ENCODE measurements at regions not wholly inside any gene's neighbourhood (a gene's known extent, or its start where the extent isn't known, plus 50 kb on each side); places are given as distances from the start of the nearest gene placed in this dataset.

GRCh38 chr19:29308977-29309590 is 96.1 kb upstream of the UQCRFS1 start:
- DNase-seq (ENCODE audit: low read depth) = no peak
- no peak for TF ChIP-seq CTCF (IDR thresholded peaks at IDR 0.05; ENCODE audit: insufficient read depth, low read depth, low read length, missing control alignments)
- no peak overlapping the region for H3K4me3 ChIP-seq (ENCODE audit: low read depth, low read length)

GRCh38 chr19:29309637-29310036 is 96.7 kb upstream of the UQCRFS1 start:
- DNase-seq (ENCODE audit: low read depth) = no peak
- H3K4me3 ChIP-seq (ENCODE audit: low read depth, low read length) = no peak overlapping the region
- no peak for TF ChIP-seq CTCF (IDR thresholded peaks at IDR 0.05; ENCODE audit: insufficient read depth, low read depth, low read length, missing control alignments)

GRCh38 chr19:29311191-29311790 is 98.3 kb upstream of the UQCRFS1 start:
- no peak for DNase-seq (ENCODE audit: low read depth)
- TF ChIP-seq CTCF (IDR thresholded peaks at IDR 0.05; ENCODE audit: insufficient read depth, low read depth, low read length, missing control alignments) = no peak
- no peak overlapping the region for H3K4me3 ChIP-seq (ENCODE audit: low read depth, low read length)

GRCh38 chr19:29315556-29316190 is 102.7 kb upstream of the UQCRFS1 start:
- H3K4me3 ChIP-seq (ENCODE audit: low read depth, low read length) = no peak overlapping the region
- no peak for TF ChIP-seq CTCF (IDR thresholded peaks at IDR 0.05; ENCODE audit: insufficient read depth, low read depth, low read length, missing control alignments)
- DNase-seq (ENCODE audit: low read depth) = no peak

- no peak overlapping the region for H3K4me3 ChIP-seq (ENCODE audit: low read depth, low read length)
- TF ChIP-seq CTCF (IDR thresholded peaks at IDR 0.05; ENCODE audit: insufficient read depth, low read depth, low read length, missing control alignments) = no peak
- DNase-seq (ENCODE audit: low read depth) = no peak
These were observed 105.6 kb upstream of the UQCRFS1 start for GRCh38 chr19:29318581-29318980.

- TF ChIP-seq CTCF (IDR thresholded peaks at IDR 0.05; ENCODE audit: insufficient read depth, low read depth, low read length, missing control alignments) = no peak
- no peak overlapping the region for H3K4me3 ChIP-seq (ENCODE audit: low read depth, low read length)
- no peak for DNase-seq (ENCODE audit: low read depth)
These were observed 107.1 kb upstream of the UQCRFS1 start for GRCh38 chr19:29320086-29320485.

Measured in GM12865 (cell line).